HCT116 (cell line): ENCODE measurements at regions not wholly inside any gene's neighbourhood (a gene's known extent, or its start where the extent isn't known, plus 50 kb on each side); places are given as distances from the start of the nearest gene placed in this dataset.

Source experiments
- ATAC-seq: fragments of 200-7000 bp; cut with Tn5 transposase; 2 replicates; pipeline ENCODE4 v1.9.1; 2020; ENCODE audit warnings: mild to moderate bottlenecking, moderate library complexity
- BruUV-seq: library from RNA; stranded (reverse); fragments of 400-500 nt; replicated peaks from 2 replicates; lab custom pipeline; 2021; lab: Mats Ljungman, UMichigan
- CTCF ChIA-PET: fragments of 300-600 bp; sonication (Branson Sonifier 250); formaldehyde crosslinking; loops from one replicate; lab custom pipeline; 2021; ENCODE audit warnings: antibody characterized with exemption; lab: Charles Lee
- POLR2A ChIA-PET: fragments of 300-600, 350-600 bp; sonication (Branson Sonifier 250); formaldehyde crosslinking; loops from one replicate; lab custom pipeline; 2021; ENCODE audit warnings: antibody characterized with exemption; lab: Charles Lee
- RAD21 ChIA-PET, 2 experiments: fragments of 300-600 bp; sonication (Branson Sonifier 250); formaldehyde crosslinking; loops; one replicate each; lab custom pipeline; 2023; ENCODE audit warnings: low total read pairs in 2 of 2; ENCODE audit not compliant: uncharacterized antibody in 2 of 2, unreplicated experiment in 2 of 2, low non-redundant PET in 1 of 2; lab: Charles Lee
- DNase-seq: peaks from one replicate; pipeline ENCODE4 v3.0.0-alpha.2; 2010; ENCODE audit warnings: low read depth, low spot score
- H2AFZ ChIP-seq: fragments of 200-600 bp; shearing (Covaris generic), sonication (generic); 2 replicates; pipeline ENCODE4 v1.6.1; 2017; ENCODE audit warnings: low read depth, mixed run types, mixed read lengths, antibody characterized with exemption, low read length; ENCODE audit not compliant: poor library complexity, severe bottlenecking
- H3K27ac ChIP-seq: 2 replicates; pipeline ENCODE4 v1.5.1; 2012; ENCODE audit warnings: low read depth, low read length
- H3K27me3 ChIP-seq: fragments of 200-600 bp; sonication (generic); 2 replicates; pipeline ENCODE4 v1.6.1; 2016; ENCODE audit warnings: mixed run types, low read length, mixed read lengths; ENCODE audit not compliant: insufficient read depth
- H3K36me3 ChIP-seq, 2 experiments: fragments of 200-500 bp in 1 of 2; fragments of 200-600 bp in 1 of 2; sonication (Bioruptor generic) in 1 of 2; sonication (generic) in 1 of 2; 2 replicates each; pipeline versions ENCODE4 v1.5.1 to v1.6.1; 2014 to 2016; ENCODE audit warnings: low read length in 2 of 2, inconsistent platforms in 1 of 2, mixed read lengths in 1 of 2, mixed run types in 1 of 2; ENCODE audit not compliant: insufficient read depth in 2 of 2, control insufficient read depth in 1 of 2
- H3K4me1 ChIP-seq, 2 experiments: fragments of 200-600 bp in 1 of 2; sonication (generic) in 1 of 2; 2 replicates each; pipeline versions ENCODE4 v1.5.1 to v1.6.1; 2012 to 2017; ENCODE audit warnings: low read length in 2 of 2, inconsistent platforms in 1 of 2, mild to moderate bottlenecking in 1 of 2, mixed read lengths in 1 of 2, mixed run types in 1 of 2, moderate library complexity in 1 of 2; ENCODE audit not compliant: insufficient read depth in 2 of 2, control insufficient read depth in 1 of 2
- H3K4me2 ChIP-seq: fragments of 200-600 bp; sonication (generic); 2 replicates; pipeline ENCODE4 v1.6.1; 2017; ENCODE audit warnings: mixed run types, low read length, mixed read lengths
- H3K4me3 ChIP-seq, 2 experiments: fragments of 200-600 bp in 1 of 2; sonication (generic) in 1 of 2; replicated peaks in 1 of 2; 2 replicates each; pipeline ENCODE4 v1.5.1; 2011 to 2016; ENCODE audit warnings: low read length in 2 of 2, control low read depth in 1 of 2, low read depth in 1 of 2, mild to moderate bottlenecking in 1 of 2, mixed read lengths in 1 of 2, mixed run types in 1 of 2
- H3K79me2 ChIP-seq: fragments of 200-600 bp; sonication (generic); 2 replicates; pipeline ENCODE4 v1.6.1; 2017; ENCODE audit warnings: mild to moderate bottlenecking, mixed run types, low read length, moderate library complexity, mixed read lengths; ENCODE audit not compliant: insufficient read depth
- H3K9ac ChIP-seq: fragments of 200-600 bp; sonication (generic); 2 replicates; pipeline ENCODE4 v1.6.1; 2016; ENCODE audit warnings: low read length, mixed read lengths
- H3K9me2 ChIP-seq: fragments of 200-600 bp; sonication (generic), shearing (Covaris generic); 2 replicates; pipeline ENCODE4 v1.6.1; 2017; ENCODE audit warnings: mixed run types, mild to moderate bottlenecking, moderate library complexity; ENCODE audit not compliant: insufficient read depth
- H3K9me3 ChIP-seq, 2 experiments: fragments of 200-500 bp in 1 of 2; fragments of 200-600 bp in 1 of 2; sonication (Bioruptor generic) in 1 of 2; sonication (generic) in 1 of 2; 2 replicates each; pipeline ENCODE4 v1.6.1; 2014 to 2017; ENCODE audit warnings: low read length in 2 of 2, mixed read lengths in 2 of 2, inconsistent platforms in 1 of 2, low read depth in 1 of 2, mild to moderate bottlenecking in 1 of 2, mixed run types in 1 of 2, moderate library complexity in 1 of 2; ENCODE audit not compliant: control insufficient read depth in 1 of 2, insufficient read depth in 1 of 2
- H4K20me1 ChIP-seq: fragments of 200-600 bp; sonication (generic), shearing (Covaris generic); 2 replicates; pipeline ENCODE4 v1.6.1; 2017; ENCODE audit warnings: mixed run types, mild to moderate bottlenecking, moderate library complexity; ENCODE audit not compliant: insufficient read depth
- ATF3 ChIP-seq: IDR thresholded peaks from 2 replicates; pipeline ENCODE4 v1.6.1; 2012
- CBX3 ChIP-seq: IDR thresholded peaks from 2 replicates; pipeline ENCODE4 v1.6.1; 2012; ENCODE audit warnings: low read depth
- CEBPB ChIP-seq: IDR thresholded peaks from 2 replicates; pipeline ENCODE4 v1.6.1; 2012; ENCODE audit warnings: low read depth
- CTCF ChIP-seq, 3 experiments: fragments of 200-600 bp in 1 of 3; sonication (generic) in 1 of 3; IDR thresholded peaks in 2 of 3; conservative IDR thresholded peaks in 1 of 3; 2 replicates each; pipeline ENCODE4 v1.5.1; 2012 to 2017; ENCODE audit warnings: low read depth in 2 of 3, low read length in 2 of 3, antibody characterized with exemption in 1 of 3, borderline replicate concordance in 1 of 3, control low read depth in 1 of 3, mild to moderate bottlenecking in 1 of 3, mixed read lengths in 1 of 3, mixed run types in 1 of 3, moderate library complexity in 1 of 3; ENCODE audit not compliant: insufficient read depth in 1 of 3
- EGR1 ChIP-seq: IDR thresholded peaks from 2 replicates; pipeline ENCODE4 v1.6.1; 2012; ENCODE audit warnings: low read depth
- ELF1 ChIP-seq: IDR thresholded peaks from 2 replicates; pipeline ENCODE4 v1.6.1; 2012; ENCODE audit warnings: low read depth, borderline replicate concordance
- EZH2 ChIP-seq: fragments of 200-600 bp; sonication (generic); IDR thresholded peaks from 2 replicates; pipeline ENCODE4 v1.6.1; 2017; ENCODE audit warnings: antibody characterized with exemption, mixed run types
- EZH2phosphoT487 ChIP-seq: fragments of 200-600 bp; IDR thresholded peaks from 2 replicates; pipeline ENCODE4 v1.6.1; 2018; ENCODE audit warnings: antibody characterized with exemption, borderline replicate concordance
- JUND ChIP-seq: IDR thresholded peaks from 2 replicates; pipeline ENCODE4 v1.6.1; 2012
- POLR2A ChIP-seq: IDR thresholded peaks from 2 replicates; pipeline ENCODE4 v1.7.0; 2011; ENCODE audit warnings: borderline replicate concordance; ENCODE audit not compliant: insufficient read depth, insufficient read length; ENCODE audit errors: extremely low read depth
- POLR2AphosphoS5 ChIP-seq: IDR thresholded peaks from 2 replicates; pipeline ENCODE4 v1.6.1; 2011; ENCODE audit warnings: mild to moderate bottlenecking, low read depth, low read length, moderate library complexity
- RAD21 ChIP-seq: IDR thresholded peaks from 2 replicates; pipeline ENCODE4 v1.6.1; 2012; ENCODE audit warnings: low read depth, mild to moderate bottlenecking
- REST ChIP-seq: IDR thresholded peaks from 2 replicates; pipeline ENCODE4 v1.6.1; 2012; ENCODE audit warnings: low read depth
- SIN3A ChIP-seq: IDR thresholded peaks from 2 replicates; pipeline ENCODE4 v1.6.1; 2012; ENCODE audit warnings: low read depth
- SP1 ChIP-seq: IDR thresholded peaks from 2 replicates; pipeline ENCODE4 v1.6.1; 2012; ENCODE audit warnings: low read depth
- YY1 ChIP-seq: IDR thresholded peaks from 2 replicates; pipeline ENCODE4 v1.6.1; 2011; ENCODE audit warnings: low read length, low read depth, moderate library complexity, mild to moderate bottlenecking; ENCODE audit not compliant: insufficient replicate concordance; ENCODE audit errors: extremely low read depth
- ZBTB33 ChIP-seq: IDR thresholded peaks from 2 replicates; pipeline ENCODE4 v1.6.1; 2011; ENCODE audit warnings: mild to moderate bottlenecking, low read length, moderate library complexity; ENCODE audit not compliant: insufficient replicate concordance; ENCODE audit errors: extremely low read depth
- intact Hi-C: fragments of 100-400 bp; cut with micrococcal nuclease; formaldehyde crosslinking; loops from 2 replicates; pipeline ENCODE4 v1.10.0; 2022
- TF ChIP-seq, protein P1 (sequence below): IDR thresholded peaks from 2 replicates; pipeline ENCODE4 v1.6.1; 2012

DNA sequence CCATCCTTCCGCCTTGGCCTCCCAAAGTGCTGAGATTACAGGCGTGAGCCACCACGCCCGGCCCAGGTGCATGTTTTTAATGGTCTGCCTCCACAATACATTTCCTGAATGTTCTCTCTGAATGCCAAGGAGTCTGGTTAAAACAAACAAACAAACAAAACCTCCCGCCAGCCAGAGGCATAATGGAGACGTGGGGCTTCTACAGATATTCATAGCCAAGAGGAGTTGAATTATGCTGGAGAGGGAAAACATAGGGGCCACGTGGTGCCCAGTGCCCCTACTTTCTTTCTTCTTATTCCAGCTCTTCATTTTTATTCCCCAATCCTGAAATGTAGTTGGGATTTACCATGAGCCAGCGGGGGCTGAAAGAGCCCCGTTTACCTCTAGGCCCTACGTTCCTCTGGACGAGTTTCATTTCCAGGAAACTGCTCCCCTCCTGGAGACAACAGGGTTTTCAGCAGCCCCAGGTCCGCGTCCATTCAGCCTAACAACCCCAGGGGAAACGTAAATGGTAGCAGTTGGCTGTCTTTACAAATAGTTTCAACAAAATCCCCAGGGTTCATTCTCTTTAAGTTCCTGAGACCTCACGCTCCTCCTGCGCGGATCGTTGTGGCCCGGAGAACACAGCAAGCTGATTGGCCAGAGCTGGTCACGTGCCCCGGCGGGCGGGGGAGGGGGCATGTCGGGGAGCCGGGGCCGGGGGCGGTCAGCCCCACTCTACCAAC lies 108.5 kb upstream of the ESRRB start:
- POLR2A ChIA-PET = no interaction called here
- H3K9me2 ChIP-seq = no peaks in the 10 kb centered on the region
- H3K79me2 ChIP-seq = no peaks in the 10 kb centered on the region
- no peaks in the 10 kb centered on the region for H3K4me1 ChIP-seq
- no peak for DNase-seq
- no peaks in the 10 kb centered on the region for H3K9me3 ChIP-seq
- intact Hi-C loops = no loop called here
- ATAC-seq = no peak
- H3K9ac ChIP-seq = no peak overlapping the region
- TF ChIP-seq YY1 (no peak), SIN3A (no peak), CTCF (IDR thresholded peaks at IDR 0.05 in 2 of 3, conservative IDR thresholded peaks at IDR 0.05 in 1 of 3; ENCODE audit: borderline replicate concordance in 1 of 3, insufficient read depth in 1 of 3, low read depth in 2 of 3, low read length in 2 of 3) (no peak), CBX3 (no peak), JUND (no peak), POLR2AphosphoS5 (no peak), ELF1 (no peak), EGR1 (no peak), SP1 (no peak), ZBTB33 (no peak), EZH2 (no peak), EZH2phosphoT487 (no peak), POLR2A (no peak), RAD21 (no peak), CEBPB (no peak), REST (no peak), ATF3 (no peak)
- TF ChIP-seq, protein P1, sequence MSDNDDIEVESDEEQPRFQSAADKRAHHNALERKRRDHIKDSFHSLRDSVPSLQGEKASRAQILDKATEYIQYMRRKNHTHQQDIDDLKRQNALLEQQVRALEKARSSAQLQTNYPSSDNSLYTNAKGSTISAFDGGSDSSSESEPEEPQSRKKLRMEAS = no peak
- peaks cover 13% of the 10 kb centered on the region; the same call in 1 of the 2 replicates for H3K27me3 ChIP-seq
- RAD21 ChIA-PET = no interaction called here
- H2AFZ ChIP-seq = no peak overlapping the region
- H4K20me1 ChIP-seq = no peaks in the 10 kb centered on the region
- H3K27ac ChIP-seq = no peak overlapping the region
- no peaks in the 10 kb centered on the region for H3K36me3 ChIP-seq
- CTCF ChIA-PET = no interaction called here
- no peak overlapping the region for H3K4me2 ChIP-seq
- H3K4me3 ChIP-seq = no peak overlapping the region
- no TSS peak for BruUV-seq
